Glutamatergic neuron (in vitro differentiated cells): ENCODE measurements at regions not wholly inside any gene's neighbourhood (a gene's known extent, or its start where the extent isn't known, plus 50 kb on each side); places are given as distances from the start of the nearest gene placed in this dataset. TPM values are rescaled to one million over a fixed set of nuclear protein-coding genes. Genes with fewer than 3 reads are reported as not detected.
A peak's percentile ranks its signal among the peaks of the same experiment; 100 is the strongest.

Experiments used
- DNase-seq: peaks from one replicate; pipeline ENCODE4 v3.0.0; 2022
- H3K27ac Mint-ChIP-seq: one replicate; pipeline ENCODE4 v1.8.0; 2020; ENCODE audit warnings: mild to moderate bottlenecking, mixed read lengths, inconsistent platforms; ENCODE audit not compliant: unreplicated experiment
- H3K27me3 Mint-ChIP-seq: one replicate; pipeline ENCODE4 v1.8.0; 2020; ENCODE audit warnings: mild to moderate bottlenecking, moderate library complexity, mixed read lengths, inconsistent platforms; ENCODE audit not compliant: unreplicated experiment
- H3K36me3 Mint-ChIP-seq: one replicate; pipeline ENCODE4 v1.8.0; 2020; ENCODE audit warnings: mild to moderate bottlenecking, mixed read lengths, inconsistent platforms; ENCODE audit not compliant: unreplicated experiment
- H3K4me1 Mint-ChIP-seq: one replicate; pipeline ENCODE4 v1.8.0; 2020; ENCODE audit warnings: mild to moderate bottlenecking, low read depth, mixed read lengths, inconsistent platforms; ENCODE audit not compliant: unreplicated experiment
- H3K4me3 Mint-ChIP-seq: one replicate; pipeline ENCODE4 v1.8.0; 2020; ENCODE audit warnings: mild to moderate bottlenecking, mixed read lengths, inconsistent platforms; ENCODE audit not compliant: unreplicated experiment
- H3K9me3 Mint-ChIP-seq: one replicate; pipeline ENCODE4 v1.8.0; 2020; ENCODE audit warnings: mild to moderate bottlenecking, moderate library complexity, mixed read lengths, inconsistent platforms; ENCODE audit not compliant: unreplicated experiment
- CTCF ChIP-seq: fragments of 200-600 bp; sonication (generic); IDR thresholded peaks from one replicate; pipeline ENCODE4 v1.5.0; 2021; ENCODE audit not compliant: partially characterized antibody, unreplicated experiment
- microRNA-seq: library from miRNA; unstranded; fragments of <30 nt; microRNA quantifications from one replicate; pipeline ENCODE4, GENCODE V29; 2020; ENCODE audit not compliant: unreplicated experiment

- H3K36me3 Mint-ChIP-seq, result no peaks in the 10 kb centered on the region
- peaks cover 9% of the 10 kb centered on the region for H3K4me1 Mint-ChIP-seq
- H3K9me3 Mint-ChIP-seq, result peaks cover 7% of the 10 kb centered on the region
- no peak for TF ChIP-seq CTCF
- DNase-seq, result no peak
- peak overlapping the region; percentile 5 for H3K27ac Mint-ChIP-seq
- H3K27me3 Mint-ChIP-seq, result peaks cover 4% of the 10 kb centered on the region
- no peak overlapping the region for H3K4me3 Mint-ChIP-seq
Measured at GRCh38 chr10:1788401-1788800, 51.1 kb upstream of the ADARB2 start.

Small RNA genes lying in the stretch of these regions (microRNA-seq; reads per million reads assigned to microRNA genes)
- gene MIR6072, result not detected
